Endothelial cell (in vitro differentiated cells): ENCODE measurements at regions not wholly inside any gene's neighbourhood (a gene's known extent, or its start where the extent isn't known, plus 50 kb on each side); places are given as distances from the start of the nearest gene placed in this dataset.

Experiments
- DNase-seq: peaks from one replicate; pipeline ENCODE4 v3.0.0; 2021; ENCODE audit warnings: low spot score
- H3K27ac Mint-ChIP-seq: one replicate; pipeline ENCODE4 v1.8.0; 2021; ENCODE audit warnings: mixed read lengths, inconsistent platforms; ENCODE audit not compliant: unreplicated experiment
- H3K27me3 Mint-ChIP-seq: one replicate; pipeline ENCODE4 v1.8.0; 2021; ENCODE audit warnings: mild to moderate bottlenecking, moderate library complexity, mixed read lengths, inconsistent platforms; ENCODE audit not compliant: unreplicated experiment
- H3K36me3 Mint-ChIP-seq: one replicate; pipeline ENCODE4 v1.8.0; 2021; ENCODE audit warnings: mild to moderate bottlenecking, low read depth, mixed read lengths, inconsistent platforms; ENCODE audit not compliant: unreplicated experiment
- H3K4me1 Mint-ChIP-seq: one replicate; pipeline ENCODE4 v1.8.0; 2021; ENCODE audit warnings: mild to moderate bottlenecking, mixed read lengths, inconsistent platforms; ENCODE audit not compliant: unreplicated experiment
- H3K4me3 Mint-ChIP-seq: one replicate; pipeline ENCODE4 v1.8.0; 2021; ENCODE audit warnings: mild to moderate bottlenecking, mixed read lengths, inconsistent platforms; ENCODE audit not compliant: unreplicated experiment
- H3K9me3 Mint-ChIP-seq: one replicate; pipeline ENCODE4 v1.8.0; 2021; ENCODE audit warnings: mixed read lengths, inconsistent platforms; ENCODE audit not compliant: unreplicated experiment
- TF ChIP-seq, protein P1 (sequence below): fragments of 200-600 bp; sonication (generic); IDR thresholded peaks from one replicate; pipeline ENCODE4 v1.5.0; 2021; ENCODE audit warnings: antibody characterized with exemption; ENCODE audit not compliant: unreplicated experiment

DNA sequence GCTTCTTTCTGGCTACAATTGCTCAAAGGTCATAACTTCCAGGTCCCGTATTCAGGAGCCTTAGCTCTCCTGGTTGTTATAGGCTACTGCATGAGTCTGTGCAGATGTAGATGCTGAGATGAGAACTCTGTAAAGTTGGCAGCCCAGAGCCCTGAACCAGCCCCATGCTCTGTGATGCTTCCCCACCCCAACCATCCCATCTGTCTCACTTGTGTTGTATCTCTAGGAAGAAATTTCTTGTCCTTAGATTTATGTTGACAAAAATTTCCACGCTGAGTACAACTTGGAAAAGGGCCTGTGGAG is 61.2 kb upstream of the EEPD1 start:
- DNase-seq = no peak
- Mint-ChIP-seq H3K4me3 (no peak overlapping the region), H3K4me1 (peaks cover 11% of the 10 kb centered on the region), H3K36me3 (peaks cover 23% of the 10 kb centered on the region), H3K9me3 (peaks cover 7% of the 10 kb centered on the region), H3K27me3 (peaks cover 6% of the 10 kb centered on the region), H3K27ac (no peak overlapping the region)
- TF ChIP-seq, protein P1, sequence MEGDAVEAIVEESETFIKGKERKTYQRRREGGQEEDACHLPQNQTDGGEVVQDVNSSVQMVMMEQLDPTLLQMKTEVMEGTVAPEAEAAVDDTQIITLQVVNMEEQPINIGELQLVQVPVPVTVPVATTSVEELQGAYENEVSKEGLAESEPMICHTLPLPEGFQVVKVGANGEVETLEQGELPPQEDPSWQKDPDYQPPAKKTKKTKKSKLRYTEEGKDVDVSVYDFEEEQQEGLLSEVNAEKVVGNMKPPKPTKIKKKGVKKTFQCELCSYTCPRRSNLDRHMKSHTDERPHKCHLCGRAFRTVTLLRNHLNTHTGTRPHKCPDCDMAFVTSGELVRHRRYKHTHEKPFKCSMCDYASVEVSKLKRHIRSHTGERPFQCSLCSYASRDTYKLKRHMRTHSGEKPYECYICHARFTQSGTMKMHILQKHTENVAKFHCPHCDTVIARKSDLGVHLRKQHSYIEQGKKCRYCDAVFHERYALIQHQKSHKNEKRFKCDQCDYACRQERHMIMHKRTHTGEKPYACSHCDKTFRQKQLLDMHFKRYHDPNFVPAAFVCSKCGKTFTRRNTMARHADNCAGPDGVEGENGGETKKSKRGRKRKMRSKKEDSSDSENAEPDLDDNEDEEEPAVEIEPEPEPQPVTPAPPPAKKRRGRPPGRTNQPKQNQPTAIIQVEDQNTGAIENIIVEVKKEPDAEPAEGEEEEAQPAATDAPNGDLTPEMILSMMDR = no peak

DNA sequence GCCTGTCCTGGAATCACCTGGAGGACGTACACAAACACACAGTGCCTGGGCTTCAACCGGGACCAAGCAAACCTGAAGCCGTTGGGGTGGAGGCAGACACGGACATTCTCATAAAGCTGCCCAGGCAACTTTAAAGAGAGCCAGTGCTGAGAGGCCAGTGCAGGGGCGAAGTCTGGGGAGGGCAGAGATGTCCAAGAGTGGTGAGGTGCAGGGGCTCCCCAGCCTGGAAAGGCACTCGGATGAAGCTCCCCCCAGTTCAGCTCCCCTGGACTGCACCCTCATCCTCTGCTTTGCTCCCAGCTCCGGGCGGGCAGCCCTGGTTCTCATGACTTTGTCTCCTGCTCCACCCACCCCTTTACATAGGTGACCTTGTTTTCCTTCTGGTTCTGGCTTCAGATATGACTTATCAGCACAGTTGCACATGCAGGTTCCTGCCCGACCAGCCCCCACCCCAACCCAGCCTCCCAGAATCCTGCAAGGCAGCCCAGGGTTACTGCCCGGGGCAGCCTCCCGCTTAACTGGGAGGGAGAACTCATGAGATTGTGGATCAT is 60.8 kb upstream of the EEPD1 start:
- Mint-ChIP-seq H3K27me3 (peaks cover 6% of the 10 kb centered on the region), H3K36me3 (peaks cover 23% of the 10 kb centered on the region), H3K9me3 (peaks cover 7% of the 10 kb centered on the region), H3K4me1 (peaks cover 11% of the 10 kb centered on the region), H3K4me3 (no peak overlapping the region), H3K27ac (no peak overlapping the region)
- no peak for DNase-seq
- TF ChIP-seq, protein P1 = no peak

DNA sequence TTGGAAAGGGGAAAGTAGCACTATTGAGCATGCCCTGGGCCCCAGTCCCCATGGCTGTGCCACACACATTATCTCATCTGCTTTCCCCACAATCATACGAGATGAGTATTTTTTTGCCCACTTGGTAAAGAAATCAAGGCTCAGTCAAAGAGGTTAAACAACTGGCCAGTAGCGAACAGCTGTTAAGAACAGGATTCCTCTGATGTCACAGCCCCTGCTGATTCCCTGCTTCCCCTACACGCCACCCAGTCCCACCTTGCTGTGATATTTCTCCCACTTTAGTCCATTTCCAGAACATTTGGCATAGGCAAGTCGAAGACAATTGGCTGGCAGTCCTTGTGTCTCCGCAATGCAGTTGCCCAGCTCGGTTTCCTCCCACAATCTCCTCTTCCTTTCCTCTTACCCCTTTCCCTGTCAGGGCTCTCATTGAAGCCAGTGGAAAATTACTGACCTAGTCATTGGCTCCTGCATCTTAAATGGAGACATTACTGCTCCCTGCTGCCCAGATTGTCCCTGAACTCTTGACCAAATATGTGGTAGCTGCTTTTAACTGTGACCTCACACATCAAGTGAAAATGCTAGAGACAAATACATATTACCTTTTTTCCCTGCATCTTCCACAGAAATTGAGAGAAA is 56.5 kb upstream of the EEPD1 start:
- H3K9me3 Mint-ChIP-seq = no peaks in the 10 kb centered on the region
- no peak overlapping the region for H3K27ac Mint-ChIP-seq
- no peak for DNase-seq
- H3K4me1 Mint-ChIP-seq = peaks cover 11% of the 10 kb centered on the region
- H3K4me3 Mint-ChIP-seq = no peak overlapping the region
- peaks cover 4% of the 10 kb centered on the region for H3K27me3 Mint-ChIP-seq
- peaks cover 10% of the 10 kb centered on the region for H3K36me3 Mint-ChIP-seq
- TF ChIP-seq, protein P1 = no peak

DNA sequence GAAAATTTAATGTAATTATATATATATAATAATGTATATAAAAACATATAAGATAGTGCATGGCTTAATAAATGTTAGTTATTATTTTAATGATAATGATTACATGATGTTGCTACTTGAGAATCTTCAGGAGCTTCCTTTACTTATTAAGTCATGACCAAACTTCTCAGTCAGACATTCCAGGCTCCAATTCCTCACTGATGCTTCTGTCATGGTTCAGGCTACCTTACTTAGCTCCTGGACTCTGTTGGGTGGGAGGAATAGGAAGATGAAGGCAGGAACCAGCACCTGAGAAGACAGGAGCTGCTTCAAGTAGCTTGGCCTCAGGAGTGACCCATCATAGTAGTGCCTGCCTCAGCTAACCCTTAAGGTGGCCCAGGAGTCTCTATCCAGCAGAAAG is 55.0 kb upstream of the EEPD1 start:
- H3K27me3 Mint-ChIP-seq = no peaks in the 10 kb centered on the region
- DNase-seq = no peak
- TF ChIP-seq, protein P1 = no peak
- H3K36me3 Mint-ChIP-seq = peaks cover 5% of the 10 kb centered on the region
- H3K4me1 Mint-ChIP-seq = peaks cover 6% of the 10 kb centered on the region
- H3K27ac Mint-ChIP-seq = no peak overlapping the region
- no peak overlapping the region for H3K4me3 Mint-ChIP-seq
- no peaks in the 10 kb centered on the region for H3K9me3 Mint-ChIP-seq

DNA sequence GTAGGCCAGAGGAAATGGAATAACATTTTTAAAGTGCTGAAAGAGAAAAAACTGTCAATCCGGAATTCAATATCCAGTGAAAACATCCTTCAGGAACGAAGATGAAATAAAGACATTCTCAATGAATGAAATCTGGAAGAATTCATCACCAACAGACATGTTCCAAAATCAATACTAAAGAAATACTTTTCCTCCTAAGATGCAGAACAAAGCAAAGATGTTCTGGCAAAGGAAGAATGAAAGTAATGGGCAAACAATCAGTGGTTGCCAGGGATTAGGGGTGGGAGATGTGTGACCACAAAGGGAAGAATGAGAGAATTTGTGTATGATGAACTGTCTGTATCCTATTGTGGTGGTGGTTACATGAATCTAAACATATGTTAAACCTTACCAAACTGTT is 52.8 kb upstream of the EEPD1 start:
- DNase-seq = no peak
- no peak overlapping the region for H3K27ac Mint-ChIP-seq
- no peak overlapping the region for H3K4me3 Mint-ChIP-seq
- H3K4me1 Mint-ChIP-seq = peaks cover 3% of the 10 kb centered on the region
- no peaks in the 10 kb centered on the region for H3K36me3 Mint-ChIP-seq
- H3K9me3 Mint-ChIP-seq = no peaks in the 10 kb centered on the region
- TF ChIP-seq, protein P1 = no peak
- H3K27me3 Mint-ChIP-seq = no peaks in the 10 kb centered on the region
